Dendritic cell treated with granulocyte-macrophage colony-stimulating factor and Interleukin-4, amounts not matched to agents 40 ng/mL and 50 ng/mL, for 4 days (primary cell): ENCODE measurements at regions not wholly inside any gene's neighbourhood (a gene's known extent, or its start where the extent isn't known, plus 50 kb on each side); places are given as distances from the start of the nearest gene placed in this dataset.
"Not testable (repeated sequence)": the region's sequence is repeated elsewhere in the genome, so short reads cannot be mapped to it uniquely, and the experiment has no call there.

Experiments
- H3K27ac Mint-ChIP-seq: one replicate; pipeline ENCODE4 v1.8.0; 2022; ENCODE audit warnings: mild to moderate bottlenecking, mixed read lengths
- H3K27me3 Mint-ChIP-seq: one replicate; pipeline ENCODE4 v1.8.0; 2022; ENCODE audit warnings: mild to moderate bottlenecking, mixed read lengths
- H3K36me3 Mint-ChIP-seq: one replicate; pipeline ENCODE4 v1.8.0; 2022; ENCODE audit warnings: low read depth, mixed read lengths
- H3K4me1 Mint-ChIP-seq: one replicate; pipeline ENCODE4 v1.8.0; 2022; ENCODE audit warnings: low read depth, mixed read lengths
- H3K4me3 Mint-ChIP-seq: one replicate; pipeline ENCODE4 v1.8.0; 2022; ENCODE audit warnings: mild to moderate bottlenecking, moderate library complexity, mixed read lengths
- H3K9me3 Mint-ChIP-seq: one replicate; pipeline ENCODE4 v1.8.0; 2022; ENCODE audit warnings: mixed read lengths
- intact Hi-C: fragments of 100-400 bp; cut with micrococcal nuclease; formaldehyde crosslinking; loops from one replicate; pipeline ENCODE4 v1.15.0; 2022

- H3K4me3 Mint-ChIP-seq: no peak overlapping the region
- H3K36me3 Mint-ChIP-seq: no peaks in the 10 kb centered on the region
- intact Hi-C loops: no loop called here
- no peak overlapping the region for H3K27ac Mint-ChIP-seq
- no peaks in the 10 kb centered on the region for H3K9me3 Mint-ChIP-seq
- H3K27me3 Mint-ChIP-seq: no peaks in the 10 kb centered on the region
- no peaks in the 10 kb centered on the region for H3K4me1 Mint-ChIP-seq
Observed at GRCh38 chr5:119949426-119949999, 320.2 kb downstream of the FAM170A start.

- Mint-ChIP-seq H3K27ac (no peak overlapping the region), H3K4me1 (no peaks in the 10 kb centered on the region), H3K27me3 (no peaks in the 10 kb centered on the region), H3K4me3 (no peak overlapping the region), H3K36me3 (no peaks in the 10 kb centered on the region), H3K9me3 (no peaks in the 10 kb centered on the region)
- intact Hi-C loops: no loop called here
Observed at GRCh38 chr5:119951330-119951934, 322.1 kb downstream of the FAM170A start.

- H3K4me1 Mint-ChIP-seq: no peaks in the 10 kb centered on the region
Observed at GRCh38 chr5:119953474-119953873, 324.1 kb downstream of the FAM170A start.

GRCh38 chr5:119954106-119954505 is 324.7 kb downstream of the FAM170A start:
- H3K4me1 Mint-ChIP-seq: no peaks in the 10 kb centered on the region
- intact Hi-C loops: no loop called here
- H3K9me3 Mint-ChIP-seq: peaks cover 1% of the 10 kb centered on the region
- H3K36me3 Mint-ChIP-seq: no peaks in the 10 kb centered on the region
- no peak overlapping the region for H3K4me3 Mint-ChIP-seq
- no peak overlapping the region for H3K27ac Mint-ChIP-seq
- no peaks in the 10 kb centered on the region for H3K27me3 Mint-ChIP-seq

More at GRCh38 chr5:119953474-119953873, 324.1 kb downstream of the FAM170A start:
- H3K9me3 Mint-ChIP-seq: no peaks in the 10 kb centered on the region
- no peak overlapping the region for H3K4me3 Mint-ChIP-seq
- no peaks in the 10 kb centered on the region for H3K36me3 Mint-ChIP-seq
- no peak overlapping the region for H3K27ac Mint-ChIP-seq
- H3K27me3 Mint-ChIP-seq: no peaks in the 10 kb centered on the region
- intact Hi-C loops: no loop called here

- Mint-ChIP-seq H3K4me3 (no peak overlapping the region), H3K36me3 (no peaks in the 10 kb centered on the region), H3K27me3 (no peaks in the 10 kb centered on the region), H3K9me3 (peaks cover 8% of the 10 kb centered on the region), H3K4me1 (no peaks in the 10 kb centered on the region), H3K27ac (no peak overlapping the region)
- intact Hi-C loops: no loop called here
Observed at GRCh38 chr5:119961993-119962392, 332.6 kb downstream of the FAM170A start.

GRCh38 chr5:119966028-119966427 is 336.7 kb downstream of the FAM170A start:
- Mint-ChIP-seq H3K4me3 (no peak overlapping the region), H3K4me1 (no peaks in the 10 kb centered on the region), H3K27me3 (no peaks in the 10 kb centered on the region), H3K9me3 (peaks cover 18% of the 10 kb centered on the region), H3K27ac (no peak overlapping the region), H3K36me3 (no peaks in the 10 kb centered on the region)
- intact Hi-C loops: no loop called here

- Mint-ChIP-seq H3K4me1 (no peaks in the 10 kb centered on the region), H3K27ac (no peak overlapping the region), H3K4me3 (no peak overlapping the region), H3K9me3 (peaks cover 19% of the 10 kb centered on the region), H3K27me3 (no peaks in the 10 kb centered on the region), H3K36me3 (no peaks in the 10 kb centered on the region)
- intact Hi-C loops: no loop called here
Observed at GRCh38 chr5:119968690-119969089, 339.3 kb downstream of the FAM170A start.

- not testable (repeated sequence) for H3K4me3 Mint-ChIP-seq, H3K27me3 Mint-ChIP-seq
- peaks cover 57% of the 10 kb centered on the region for H3K9me3 Mint-ChIP-seq
Observed at GRCh38 chr5:119987077-119987476, 357.7 kb downstream of the FAM170A start.

GRCh38 chr5:119991625-119992024 is 362.3 kb downstream of the FAM170A start:
- peaks cover 2% of the 10 kb centered on the region for H3K27me3 Mint-ChIP-seq
- no peaks in the 10 kb centered on the region for H3K4me1 Mint-ChIP-seq
- intact Hi-C loops: no loop called here
- no peak overlapping the region for H3K27ac Mint-ChIP-seq
- no peaks in the 10 kb centered on the region for H3K36me3 Mint-ChIP-seq
- peaks cover 45% of the 10 kb centered on the region for H3K9me3 Mint-ChIP-seq
- no peak overlapping the region for H3K4me3 Mint-ChIP-seq

More at GRCh38 chr5:119987077-119987476, 357.7 kb downstream of the FAM170A start:
- H3K36me3 Mint-ChIP-seq, intact Hi-C loops, H3K4me1 Mint-ChIP-seq, H3K27ac Mint-ChIP-seq: not testable (repeated sequence)

GRCh38 chr5:119996128-119996527 is 366.8 kb downstream of the FAM170A start:
- Mint-ChIP-seq H3K27ac (no peak overlapping the region), H3K36me3 (no peaks in the 10 kb centered on the region), H3K4me1 (no peaks in the 10 kb centered on the region), H3K9me3 (peaks cover 10% of the 10 kb centered on the region), H3K4me3 (no peak overlapping the region), H3K27me3 (peaks cover 2% of the 10 kb centered on the region)
- intact Hi-C loops: no loop called here

- H3K4me3 Mint-ChIP-seq: no peak overlapping the region
- H3K4me1 Mint-ChIP-seq: no peaks in the 10 kb centered on the region
- intact Hi-C loops: no loop called here
- H3K27me3 Mint-ChIP-seq: no peaks in the 10 kb centered on the region
- no peaks in the 10 kb centered on the region for H3K36me3 Mint-ChIP-seq
- H3K27ac Mint-ChIP-seq: no peak overlapping the region
- H3K9me3 Mint-ChIP-seq: no peaks in the 10 kb centered on the region
Observed at GRCh38 chr5:120007598-120007997, 378.2 kb downstream of the FAM170A start.

- H3K4me1 Mint-ChIP-seq: peaks cover 5% of the 10 kb centered on the region
- no peak overlapping the region for H3K27ac Mint-ChIP-seq
- no peaks in the 10 kb centered on the region for H3K27me3 Mint-ChIP-seq
- H3K9me3 Mint-ChIP-seq: no peaks in the 10 kb centered on the region
- intact Hi-C loops: no loop called here
- no peak overlapping the region for H3K4me3 Mint-ChIP-seq
- H3K36me3 Mint-ChIP-seq: no peaks in the 10 kb centered on the region
Observed at GRCh38 chr5:120012431-120012830, 383.1 kb downstream of the FAM170A start.

- Mint-ChIP-seq H3K36me3 (no peaks in the 10 kb centered on the region), H3K9me3 (no peaks in the 10 kb centered on the region), H3K27ac (no peak overlapping the region), H3K4me1 (peaks cover 8% of the 10 kb centered on the region), H3K27me3 (no peaks in the 10 kb centered on the region), H3K4me3 (no peak overlapping the region)
- intact Hi-C loops: no loop called here
Observed at GRCh38 chr5:120014535-120014934, 385.2 kb downstream of the FAM170A start.

GRCh38 chr5:120016717-120017382 is 387.5 kb downstream of the FAM170A start:
- H3K27ac Mint-ChIP-seq: no peak overlapping the region
- intact Hi-C loops: no loop called here

More at GRCh38 chr5:120016717-120017382, 387.5 kb downstream of the FAM170A start:
- H3K9me3 Mint-ChIP-seq: no peaks in the 10 kb centered on the region
- H3K36me3 Mint-ChIP-seq: no peaks in the 10 kb centered on the region
- H3K27me3 Mint-ChIP-seq: no peaks in the 10 kb centered on the region
- no peak overlapping the region for H3K4me3 Mint-ChIP-seq
- peaks cover 8% of the 10 kb centered on the region for H3K4me1 Mint-ChIP-seq
